MM.1S (cell line): ENCODE measurements at regions not wholly inside any gene's neighbourhood (a gene's known extent, or its start where the extent isn't known, plus 50 kb on each side); places are given as distances from the start of the nearest gene placed in this dataset.

Experiments used
- CTCF ChIP-seq: fragments of 300-600 bp; sonication (generic); IDR thresholded peaks from 2 replicates; pipeline ENCODE4 v1.5.1; 2016; ENCODE audit warnings: antibody characterized with exemption, low read length, mixed read lengths
- EZH2 ChIP-seq: fragments of 300-600 bp; sonication (generic); optimal IDR thresholded peaks from 2 replicates; pipeline ENCODE3; 2017; ENCODE audit warnings: low read depth, mild to moderate bottlenecking, antibody characterized with exemption, low read length, mixed read lengths
- EZH2phosphoT487 ChIP-seq: fragments of 300-600 bp; sonication (generic); IDR thresholded peaks from 2 replicates; pipeline ENCODE4 v1.6.1; 2018; ENCODE audit warnings: antibody characterized with exemption, low read length

- TF ChIP-seq CTCF (no peak), EZH2 (no peak), EZH2phosphoT487 (no peak)
Measured at GRCh38 chr6:169975286-169975685, 223.9 kb downstream of the ERMARD start.
